Fibroblast of lung (primary cell): ENCODE measurements at regions not wholly inside any gene's neighbourhood (a gene's known extent, or its start where the extent isn't known, plus 50 kb on each side); places are given as distances from the start of the nearest gene placed in this dataset.

Source experiments
- DNase-seq, 2 donors: peaks; one replicate each; pipeline versions ENCODE4 v3.0.0 to v3.0.0-alpha.2; 2010; ENCODE audit warnings: low read depth in 2 of 2
- H2AFZ ChIP-seq: 2 replicates; pipeline ENCODE4 v1.5.1; 2012; ENCODE audit warnings: low read length, control low read depth, inconsistent platforms
- H3K27ac ChIP-seq: 2 replicates; pipeline ENCODE4 v1.5.1; 2011; ENCODE audit warnings: low read length, control low read depth; ENCODE audit not compliant: insufficient read depth
- H3K27me3 ChIP-seq: 2 replicates; pipeline ENCODE4 v1.5.1; 2011; ENCODE audit warnings: mild to moderate bottlenecking, low read length; ENCODE audit not compliant: control insufficient read depth, insufficient read depth
- H3K36me3 ChIP-seq: 2 replicates; pipeline ENCODE4 v1.5.1; 2011; ENCODE audit warnings: low read length; ENCODE audit not compliant: control insufficient read depth, insufficient read depth
- H3K4me1 ChIP-seq: 2 replicates; pipeline ENCODE4 v1.5.1; 2011; ENCODE audit warnings: low read length; ENCODE audit not compliant: control insufficient read depth, insufficient read depth; ENCODE audit errors: extremely low read depth
- H3K4me2 ChIP-seq: 2 replicates; pipeline ENCODE4 v1.5.1; 2011; ENCODE audit warnings: low read length, control low read depth; ENCODE audit not compliant: insufficient read depth; ENCODE audit errors: extremely low read depth
- H3K4me3 ChIP-seq, 4 experiments: fragments of 200-600 bp in 1 of 4; sonication (generic) in 1 of 4; replicated peaks in 1 of 4; 2 replicates each; pipeline ENCODE4 v1.5.1; 2011 to 2016; ENCODE audit warnings: low read length in 4 of 4, low read depth in 3 of 4, mild to moderate bottlenecking in 3 of 4, control low read depth in 2 of 4, inconsistent platforms in 1 of 4, mixed read lengths in 1 of 4; ENCODE audit not compliant: insufficient read depth in 1 of 4; ENCODE audit errors: control extremely low read depth in 1 of 4
- H3K79me2 ChIP-seq: 2 replicates; pipeline ENCODE4 v1.5.1; 2012; ENCODE audit warnings: mild to moderate bottlenecking, low read length, inconsistent platforms; ENCODE audit not compliant: control insufficient read depth, insufficient read depth
- H3K9ac ChIP-seq: 2 replicates; pipeline ENCODE4 v1.5.1; 2011; ENCODE audit warnings: mild to moderate bottlenecking, low read length, control low read depth; ENCODE audit not compliant: insufficient read depth
- H3K9me3 ChIP-seq: 2 replicates; pipeline ENCODE4 v1.5.1; 2012; ENCODE audit warnings: low read depth, low read length; ENCODE audit not compliant: control insufficient read depth, insufficient read depth
- H4K20me1 ChIP-seq: 2 replicates; pipeline ENCODE4 v1.5.1; 2011; ENCODE audit warnings: low read length; ENCODE audit not compliant: control insufficient read depth, insufficient read depth; ENCODE audit errors: extremely low read depth
- CTCF ChIP-seq, 2 donors: IDR thresholded peaks in 1 of 2; conservative IDR thresholded peaks in 1 of 2; 1 replicate in 1 of 2; 2 replicates in 1 of 2; pipeline ENCODE4 v1.5.1; 2011 to 2012; ENCODE audit warnings: low read length in 2 of 2, control low read depth in 1 of 2, inconsistent platforms in 1 of 2, low read depth in 1 of 2, mild to moderate bottlenecking in 1 of 2
- EZH2 ChIP-seq: IDR thresholded peaks from 2 replicates; pipeline ENCODE4 v1.5.1; 2012; ENCODE audit warnings: low read length, control low read depth, mild to moderate bottlenecking; ENCODE audit errors: missing control alignments

GRCh38 chrX:52270453-52271116 lies 85.9 kb downstream of the MAGED4 start:
- DNase-seq: no peak
- H3K4me2 ChIP-seq: no peak overlapping the region
- no peak for TF ChIP-seq EZH2
- TF ChIP-seq CTCF (conservative IDR thresholded peaks at IDR 0.05 in 1 of 2, IDR thresholded peaks at IDR 0.05 in 1 of 2; ENCODE audit: low read depth in 1 of 2, low read length in 2 of 2): no peak

GRCh38 chrX:52271206-52271605 lies 86.5 kb downstream of the MAGED4 start:
- TF ChIP-seq CTCF (conservative IDR thresholded peaks at IDR 0.05 in 1 of 2, IDR thresholded peaks at IDR 0.05 in 1 of 2; ENCODE audit: low read depth in 1 of 2, low read length in 2 of 2) (peak; percentile 21 to 35), EZH2 (no peak)
- Histone ChIP-seq H4K20me1 (no peaks in the 10 kb centered on the region), H3K27ac (no peak overlapping the region), H2AFZ (no peak overlapping the region), H3K4me2 (no peak overlapping the region), H3K36me3 (no peaks in the 10 kb centered on the region), H3K9me3 (no peaks in the 10 kb centered on the region), H3K27me3 (no peaks in the 10 kb centered on the region), H3K9ac (no peak overlapping the region), H3K4me1 (no peaks in the 10 kb centered on the region), H3K4me3 (no peak overlapping the region), H3K79me2 (no peaks in the 10 kb centered on the region)
- DNase-seq: peak in 1 of 2 donors; percentile 3

More at GRCh38 chrX:52270453-52271116, 85.9 kb downstream of the MAGED4 start:
- H3K27ac ChIP-seq: no peak overlapping the region
- no peak overlapping the region for H3K4me3 ChIP-seq
- H4K20me1 ChIP-seq: no peaks in the 10 kb centered on the region
- no peaks in the 10 kb centered on the region for H3K27me3 ChIP-seq
- no peaks in the 10 kb centered on the region for H3K9me3 ChIP-seq
- no peaks in the 10 kb centered on the region for H3K79me2 ChIP-seq
- H3K36me3 ChIP-seq: no peaks in the 10 kb centered on the region
- H3K9ac ChIP-seq: no peak overlapping the region
- H3K4me1 ChIP-seq: no peaks in the 10 kb centered on the region
- H2AFZ ChIP-seq: no peak overlapping the region

GRCh38 chrX:52277666-52278065 lies 91.2 kb upstream of the XAGE2 start:
- no peak overlapping the region for H3K4me2 ChIP-seq
- TF ChIP-seq CTCF (conservative IDR thresholded peaks at IDR 0.05 in 1 of 2, IDR thresholded peaks at IDR 0.05 in 1 of 2; ENCODE audit: low read depth in 1 of 2, low read length in 2 of 2) (no peak), EZH2 (no peak)
- no peaks in the 10 kb centered on the region for H3K36me3 ChIP-seq
- no peak overlapping the region for H3K27ac ChIP-seq
- H3K4me3 ChIP-seq: no peak overlapping the region
- H3K27me3 ChIP-seq: no peaks in the 10 kb centered on the region
- no peak for DNase-seq
- no peak overlapping the region for H3K9ac ChIP-seq
- H3K9me3 ChIP-seq: no peaks in the 10 kb centered on the region
- no peak overlapping the region for H2AFZ ChIP-seq
- no peaks in the 10 kb centered on the region for H3K79me2 ChIP-seq
- no peaks in the 10 kb centered on the region for H3K4me1 ChIP-seq
- H4K20me1 ChIP-seq: no peaks in the 10 kb centered on the region
